ENCODE measurements at regions not wholly inside any gene's neighbourhood (a gene's known extent, or its start where the extent isn't known, plus 50 kb on each side); places are given as distances from the start of the nearest gene placed in this dataset.

DNA sequence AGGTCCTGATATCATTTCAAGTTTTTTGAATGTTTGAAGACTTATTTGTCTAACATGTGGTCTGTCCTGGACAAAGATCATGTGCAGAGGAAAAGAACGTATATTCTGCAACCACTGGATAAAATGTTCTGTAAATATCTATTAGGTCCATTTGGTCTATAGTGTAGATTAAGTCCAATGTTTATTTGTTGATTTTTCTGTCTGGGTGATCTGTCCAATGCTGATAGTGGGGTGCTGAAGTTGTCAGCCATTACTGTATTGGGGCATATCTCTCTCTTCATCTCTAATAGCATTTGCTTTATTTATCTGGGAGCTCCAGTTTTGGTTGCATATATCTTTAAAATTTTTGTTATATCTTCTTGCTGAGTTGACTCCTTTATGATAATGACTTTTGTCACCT lies 258.4 kb upstream of the CITED2 start (continued):
- TF ChIP-seq ARID1B (IDR thresholded peaks at IDR 0.05) (peak; percentile 78), GATAD2B (IDR thresholded peaks at IDR 0.05; ENCODE audit: borderline replicate concordance) (no peak), ZNF76 (CRISPR knock-in tag; IDR thresholded peaks at IDR 0.05; ENCODE audit: borderline replicate concordance) (no peak), NCOA2 (IDR thresholded peaks at IDR 0.05; ENCODE audit: partially characterized antibody in 2 of 2) (no peak), BRCA1 (IDR thresholded peaks at IDR 0.05) (no peak), BRCA1 (CRISPR knock-in tag; IDR thresholded peaks at IDR 0.05) (no peak), C11orf30 (IDR thresholded peaks at IDR 0.05; ENCODE audit: low read depth) (peak; percentile 38; the same call in 1 of the 2 replicates), SOX6 (IDR thresholded peaks at IDR 0.05) (peak; percentile 44; the same call in 1 of the 2 replicates), RFX7 (CRISPR knock-in tag; IDR thresholded peaks at IDR 0.05) (no peak), TRIM24 (IDR thresholded peaks at IDR 0.05) (peak in 1 of 2 experiments; percentile 56; a peak in 2 of 4 replicates), MTA2 (IDR thresholded peaks at IDR 0.05; ENCODE audit: low read depth) (peak; percentile 49; the same call in 1 of the 2 replicates), TCF3 (CRISPR knock-in tag; IDR thresholded peaks at IDR 0.05) (peak; percentile 53), CBFA2T2 (conservative IDR thresholded peaks at IDR 0.05) (peak; percentile 58; the same call in 1 of the 2 replicates), CXXC5 (CRISPR knock-in tag; IDR thresholded peaks at IDR 0.05) (peak; percentile 51; the same call in 1 of the 2 replicates), MAFG (tag; conservative IDR thresholded peaks at IDR 0.05) (peak; percentile 38; the same call in 1 of the 2 replicates), ETV6 (IDR thresholded peaks at IDR 0.05; ENCODE audit: borderline replicate concordance in 1 of 2, low read depth in 2 of 2, low read length in 1 of 2) (no peak), ETV6 (CRISPR knock-in tag; IDR thresholded peaks at IDR 0.05; ENCODE audit: borderline replicate concordance) (no peak), CBFA2T3 (IDR thresholded peaks at IDR 0.05) (peak; percentile 75)
- TF ChIP-seq, protein P1, sequence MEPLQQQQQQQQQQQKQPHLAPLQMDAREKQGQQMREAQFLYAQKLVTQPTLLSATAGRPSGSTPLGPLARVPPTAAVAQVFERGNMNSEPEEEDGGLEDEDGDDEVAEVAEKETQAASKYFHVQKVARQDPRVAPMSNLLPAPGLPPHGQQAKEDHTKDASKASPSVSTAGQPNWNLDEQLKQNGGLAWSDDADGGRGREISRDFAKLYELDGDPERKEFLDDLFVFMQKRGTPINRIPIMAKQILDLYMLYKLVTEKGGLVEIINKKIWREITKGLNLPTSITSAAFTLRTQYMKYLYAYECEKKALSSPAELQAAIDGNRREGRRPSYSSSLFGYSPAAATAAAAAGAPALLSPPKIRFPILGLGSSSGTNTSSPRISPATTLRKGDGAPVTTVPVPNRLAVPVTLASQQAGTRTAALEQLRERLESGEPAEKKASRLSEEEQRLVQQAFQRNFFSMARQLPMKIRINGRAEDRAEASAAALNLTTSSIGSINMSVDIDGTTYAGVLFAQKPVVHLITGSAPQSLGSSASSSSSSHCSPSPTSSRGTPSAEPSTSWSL (CRISPR knock-in tag; IDR thresholded peaks at IDR 0.05; ENCODE audit: borderline replicate concordance) = no peak
- TF ChIP-seq, protein P2, sequence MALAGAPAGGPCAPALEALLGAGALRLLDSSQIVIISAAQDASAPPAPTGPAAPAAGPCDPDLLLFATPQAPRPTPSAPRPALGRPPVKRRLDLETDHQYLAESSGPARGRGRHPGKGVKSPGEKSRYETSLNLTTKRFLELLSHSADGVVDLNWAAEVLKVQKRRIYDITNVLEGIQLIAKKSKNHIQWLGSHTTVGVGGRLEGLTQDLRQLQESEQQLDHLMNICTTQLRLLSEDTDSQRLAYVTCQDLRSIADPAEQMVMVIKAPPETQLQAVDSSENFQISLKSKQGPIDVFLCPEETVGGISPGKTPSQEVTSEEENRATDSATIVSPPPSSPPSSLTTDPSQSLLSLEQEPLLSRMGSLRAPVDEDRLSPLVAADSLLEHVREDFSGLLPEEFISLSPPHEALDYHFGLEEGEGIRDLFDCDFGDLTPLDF (CRISPR knock-in tag; IDR thresholded peaks at IDR 0.05) = no peak
- TF ChIP-seq, protein P3, sequence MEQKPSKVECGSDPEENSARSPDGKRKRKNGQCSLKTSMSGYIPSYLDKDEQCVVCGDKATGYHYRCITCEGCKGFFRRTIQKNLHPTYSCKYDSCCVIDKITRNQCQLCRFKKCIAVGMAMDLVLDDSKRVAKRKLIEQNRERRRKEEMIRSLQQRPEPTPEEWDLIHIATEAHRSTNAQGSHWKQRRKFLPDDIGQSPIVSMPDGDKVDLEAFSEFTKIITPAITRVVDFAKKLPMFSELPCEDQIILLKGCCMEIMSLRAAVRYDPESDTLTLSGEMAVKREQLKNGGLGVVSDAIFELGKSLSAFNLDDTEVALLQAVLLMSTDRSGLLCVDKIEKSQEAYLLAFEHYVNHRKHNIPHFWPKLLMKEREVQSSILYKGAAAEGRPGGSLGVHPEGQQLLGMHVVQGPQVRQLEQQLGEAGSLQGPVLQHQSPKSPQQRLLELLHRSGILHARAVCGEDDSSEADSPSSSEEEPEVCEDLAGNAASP (IDR thresholded peaks at IDR 0.05) = no peak
- TF ChIP-seq, protein P4, sequence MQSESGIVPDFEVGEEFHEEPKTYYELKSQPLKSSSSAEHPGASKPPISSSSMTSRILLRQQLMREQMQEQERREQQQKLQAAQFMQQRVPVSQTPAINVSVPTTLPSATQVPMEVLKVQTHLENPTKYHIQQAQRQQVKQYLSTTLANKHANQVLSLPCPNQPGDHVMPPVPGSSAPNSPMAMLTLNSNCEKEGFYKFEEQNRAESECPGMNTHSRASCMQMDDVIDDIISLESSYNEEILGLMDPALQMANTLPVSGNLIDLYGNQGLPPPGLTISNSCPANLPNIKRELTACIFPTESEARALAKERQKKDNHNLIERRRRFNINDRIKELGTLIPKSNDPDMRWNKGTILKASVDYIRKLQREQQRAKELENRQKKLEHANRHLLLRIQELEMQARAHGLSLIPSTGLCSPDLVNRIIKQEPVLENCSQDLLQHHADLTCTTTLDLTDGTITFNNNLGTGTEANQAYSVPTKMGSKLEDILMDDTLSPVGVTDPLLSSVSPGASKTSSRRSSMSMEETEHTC (IDR thresholded peaks at IDR 0.05) = no peak
- TF ChIP-seq, protein P5, sequence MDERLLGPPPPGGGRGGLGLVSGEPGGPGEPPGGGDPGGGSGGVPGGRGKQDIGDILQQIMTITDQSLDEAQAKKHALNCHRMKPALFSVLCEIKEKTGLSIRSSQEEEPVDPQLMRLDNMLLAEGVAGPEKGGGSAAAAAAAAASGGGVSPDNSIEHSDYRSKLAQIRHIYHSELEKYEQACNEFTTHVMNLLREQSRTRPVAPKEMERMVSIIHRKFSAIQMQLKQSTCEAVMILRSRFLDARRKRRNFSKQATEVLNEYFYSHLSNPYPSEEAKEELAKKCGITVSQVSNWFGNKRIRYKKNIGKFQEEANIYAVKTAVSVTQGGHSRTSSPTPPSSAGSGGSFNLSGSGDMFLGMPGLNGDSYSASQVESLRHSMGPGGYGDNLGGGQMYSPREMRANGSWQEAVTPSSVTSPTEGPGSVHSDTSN (CRISPR knock-in tag; IDR thresholded peaks at IDR 0.05; ENCODE audit: low read depth) = no peak
- TF ChIP-seq, protein P5 (tag; conservative IDR thresholded peaks at IDR 0.05; ENCODE audit: low read depth) = no peak

Data from K562 (cell line).